ENCODE measurements at regions not wholly inside any gene's neighbourhood (a gene's known extent, or its start where the extent isn't known, plus 50 kb on each side); places are given as distances from the start of the nearest gene placed in this dataset.
"Not testable (repeated sequence)": the region's sequence is repeated elsewhere in the genome, so short reads cannot be mapped to it uniquely, and the experiment has no call there.

- no peak for DNase-seq
Observed at GRCh38 chr12:114500775-114501473, 95.0 kb upstream of the TBX5 start.

DNA sequence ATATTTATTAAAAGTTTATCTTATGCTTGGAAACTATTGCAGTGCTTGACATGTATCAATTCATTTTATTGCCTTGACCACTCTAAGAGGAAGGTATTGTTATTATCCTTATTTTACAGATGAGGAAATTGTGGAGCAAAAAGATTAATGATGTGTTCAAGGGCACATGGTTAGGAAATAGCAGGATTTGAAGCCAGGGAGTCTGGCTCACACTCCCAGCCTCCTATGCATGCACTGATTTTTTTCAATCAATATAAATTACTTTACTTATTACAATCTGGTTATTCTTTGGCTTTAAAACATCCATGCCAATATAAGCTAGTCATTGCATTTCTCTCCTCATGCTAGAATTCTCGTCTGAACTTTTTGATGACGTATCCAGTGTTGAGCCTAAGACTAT, 94.2 kb upstream of the TBX5 start:
- DNase-seq = no peak

GRCh38 chr12:114499338-114499737, 93.4 kb upstream of the TBX5 start:
- no peak for DNase-seq

- DNase-seq = no peak
Observed at GRCh38 chr12:114491916-114492315, 86.0 kb upstream of the TBX5 start.

GRCh38 chr12:114484822-114485459, 79.0 kb upstream of the TBX5 start:
- DNase-seq = not testable (repeated sequence)

GRCh38 chr12:114483996-114484395, 78.1 kb upstream of the TBX5 start:
- DNase-seq = no peak

DNA sequence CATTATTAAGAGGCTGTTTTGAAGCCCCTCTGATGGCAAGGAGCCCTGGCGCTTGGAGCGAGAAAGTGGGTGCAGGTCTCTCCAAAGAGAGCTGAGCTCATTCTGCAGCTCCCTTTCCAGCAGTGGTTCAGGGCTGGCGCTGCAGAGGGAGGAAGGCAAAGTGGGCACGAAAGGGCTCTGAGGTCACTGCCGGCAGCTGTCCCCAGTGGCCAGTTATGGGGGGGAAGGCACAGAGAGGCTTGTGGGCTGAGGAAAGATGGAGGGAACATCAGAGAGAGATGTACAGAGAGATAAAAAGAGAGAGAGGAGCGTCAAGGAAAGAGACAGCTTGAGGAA, 75.2 kb upstream of the TBX5 start:
- no peak for DNase-seq

GRCh38 chr12:114480337-114481199, 74.6 kb upstream of the TBX5 start:
- DNase-seq = no peak

DNA sequence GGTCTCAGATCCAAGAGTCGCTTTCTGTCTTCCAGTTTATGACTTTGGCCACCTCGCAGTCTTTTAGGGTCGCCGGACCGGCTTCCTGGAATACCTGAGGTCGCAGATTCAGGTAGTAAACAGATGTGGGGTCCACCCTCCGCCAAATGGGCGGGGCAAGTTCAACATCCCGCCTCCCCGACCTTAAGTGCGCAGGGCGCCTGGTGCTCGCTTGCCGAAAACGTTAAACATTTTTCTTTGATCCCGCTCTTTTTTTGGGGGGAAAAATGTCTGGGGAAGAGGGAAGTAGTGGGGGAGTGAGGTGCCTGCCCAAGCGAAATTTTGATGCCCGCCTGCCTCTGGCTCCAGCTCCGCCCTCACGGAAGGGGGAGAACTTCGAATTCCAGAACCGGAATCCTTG, 73.9 kb upstream of the TBX5 start:
- no peak for DNase-seq

- DNase-seq = no peak
Observed at GRCh38 chr12:114478865-114479264, 72.9 kb upstream of the TBX5 start.

DNA sequence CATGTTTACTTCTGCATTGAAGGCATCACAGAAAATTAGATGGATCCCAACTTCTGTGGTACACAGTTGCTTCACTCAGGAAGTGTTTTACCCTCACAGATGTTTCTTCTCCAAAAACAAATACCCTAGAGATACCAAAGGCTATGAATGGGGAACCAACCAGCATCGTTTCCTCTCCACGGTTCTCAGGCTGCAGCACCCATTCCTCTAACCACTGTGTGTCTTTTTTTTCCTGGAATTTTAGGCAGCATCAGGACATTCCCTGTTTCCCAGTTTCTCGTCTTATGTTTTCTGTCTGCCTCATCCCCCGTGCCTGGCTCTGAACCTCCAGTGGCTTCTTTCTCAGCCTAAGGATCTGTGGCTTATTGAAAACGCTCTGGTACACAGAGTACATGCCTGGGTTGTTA, 72.0 kb upstream of the TBX5 start:
- DNase-seq = no peak

DNA sequence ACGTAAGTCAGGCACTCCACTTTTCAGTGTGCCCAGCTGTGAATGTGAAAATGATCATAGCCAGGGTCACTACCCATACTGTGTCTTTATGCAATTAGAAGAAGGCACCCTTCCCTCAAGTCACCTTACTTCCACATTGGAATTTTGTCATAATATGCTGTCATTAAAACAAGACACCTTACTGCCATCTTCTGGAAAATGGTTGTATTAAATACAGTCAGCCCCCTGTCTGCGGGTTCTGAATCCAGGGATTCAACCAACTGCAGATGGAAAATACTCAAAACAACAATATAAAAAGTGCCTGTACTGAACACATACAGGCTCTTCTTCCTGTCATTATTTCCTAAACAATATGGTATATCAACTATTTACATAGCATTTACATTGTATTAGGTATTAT, 70.2 kb upstream of the TBX5 start:
- DNase-seq = peak in 1 of 2 experiments; percentile 0

DNA sequence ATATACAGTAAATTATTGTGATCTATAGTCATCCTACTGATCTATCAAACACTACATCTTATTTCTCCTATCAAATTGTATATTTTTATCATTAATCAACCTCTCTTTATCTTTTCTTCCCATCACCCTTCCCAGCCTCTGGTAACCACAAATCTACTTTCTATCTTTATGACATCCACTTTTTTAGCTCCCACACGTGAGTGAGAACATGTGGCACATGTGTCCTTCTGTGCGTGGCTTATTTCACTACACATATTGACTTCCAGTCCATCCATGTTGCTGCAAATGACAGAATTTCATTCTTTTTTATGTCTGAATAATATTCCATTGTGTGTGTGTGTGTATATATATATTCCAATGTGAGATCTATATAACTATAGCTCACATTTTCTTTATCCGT, 67.8 kb upstream of the TBX5 start:
- no peak for DNase-seq

- DNase-seq = no peak
Observed at GRCh38 chr12:114473018-114473417, 67.1 kb upstream of the TBX5 start.

GRCh38 chr12:114457620-114458019, 51.7 kb upstream of the TBX5 start:
- DNase-seq = no peak

Data from Kasumi-1 (cell line).